Astrocyte of the spinal cord (primary cell): ENCODE measurements at regions not wholly inside any gene's neighbourhood (a gene's known extent, or its start where the extent isn't known, plus 50 kb on each side); places are given as distances from the start of the nearest gene placed in this dataset.

Experiments used
- DNase-seq: peaks from one replicate; pipeline ENCODE4 v3.0.0; 2011; ENCODE audit warnings: low read depth, low spot score
- H3K4me3 ChIP-seq: 2 replicates; pipeline ENCODE4 v1.5.1; 2011; ENCODE audit warnings: low read depth, mild to moderate bottlenecking, low read length, moderate library complexity
- in situ Hi-C: cut with HindIII; loops from 2 replicates; pipeline ENCODE4 v1.10.0; 2017; ENCODE audit warnings: low sequenced_read_pairs
- TF ChIP-seq, protein P1 (sequence below): IDR thresholded peaks from 2 replicates; pipeline ENCODE4 v1.5.1; 2012; ENCODE audit warnings: low read depth, mild to moderate bottlenecking, low read length, inconsistent platforms

GRCh38 chr5:54361691-54362411, 51.5 kb upstream of the ARL15 start:
- TF ChIP-seq, protein P1, sequence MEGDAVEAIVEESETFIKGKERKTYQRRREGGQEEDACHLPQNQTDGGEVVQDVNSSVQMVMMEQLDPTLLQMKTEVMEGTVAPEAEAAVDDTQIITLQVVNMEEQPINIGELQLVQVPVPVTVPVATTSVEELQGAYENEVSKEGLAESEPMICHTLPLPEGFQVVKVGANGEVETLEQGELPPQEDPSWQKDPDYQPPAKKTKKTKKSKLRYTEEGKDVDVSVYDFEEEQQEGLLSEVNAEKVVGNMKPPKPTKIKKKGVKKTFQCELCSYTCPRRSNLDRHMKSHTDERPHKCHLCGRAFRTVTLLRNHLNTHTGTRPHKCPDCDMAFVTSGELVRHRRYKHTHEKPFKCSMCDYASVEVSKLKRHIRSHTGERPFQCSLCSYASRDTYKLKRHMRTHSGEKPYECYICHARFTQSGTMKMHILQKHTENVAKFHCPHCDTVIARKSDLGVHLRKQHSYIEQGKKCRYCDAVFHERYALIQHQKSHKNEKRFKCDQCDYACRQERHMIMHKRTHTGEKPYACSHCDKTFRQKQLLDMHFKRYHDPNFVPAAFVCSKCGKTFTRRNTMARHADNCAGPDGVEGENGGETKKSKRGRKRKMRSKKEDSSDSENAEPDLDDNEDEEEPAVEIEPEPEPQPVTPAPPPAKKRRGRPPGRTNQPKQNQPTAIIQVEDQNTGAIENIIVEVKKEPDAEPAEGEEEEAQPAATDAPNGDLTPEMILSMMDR: no peak

DNA sequence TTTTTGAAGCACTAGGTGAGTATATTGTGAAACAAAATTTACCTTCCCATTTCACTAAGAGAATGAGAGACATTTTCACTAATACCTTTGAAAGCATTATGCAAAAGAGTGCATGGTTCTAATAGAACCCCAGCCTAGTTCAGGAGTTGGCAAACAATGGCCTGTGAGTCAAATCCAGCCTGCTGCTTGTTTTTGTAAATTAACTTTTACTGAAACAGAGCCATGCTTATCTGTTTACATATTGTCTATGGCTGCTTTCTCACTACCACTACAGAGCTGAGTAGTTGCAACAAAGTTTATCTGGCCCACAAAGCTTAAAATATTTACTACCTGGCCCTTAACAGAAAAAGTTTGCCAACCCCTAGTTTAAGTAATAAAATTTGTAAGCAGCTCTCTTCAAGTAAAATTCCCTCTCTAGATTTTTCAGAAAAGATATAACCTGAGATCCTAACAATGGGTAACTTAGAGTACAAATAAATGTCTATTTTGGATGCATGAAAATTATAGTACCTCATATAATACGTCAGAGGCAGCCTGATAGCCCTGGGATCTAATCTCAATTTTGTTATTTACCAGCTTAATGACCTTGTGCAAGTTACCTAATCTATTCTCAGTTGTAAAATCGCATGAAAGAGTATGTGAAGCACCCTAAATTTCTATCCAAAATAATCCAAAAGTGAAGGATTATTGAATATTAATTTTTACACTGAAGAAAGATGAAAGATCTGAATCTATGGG, 50.7 kb upstream of the ARL15 start:
- in situ Hi-C loops: no loop called here

More at GRCh38 chr5:54361691-54362411, 51.5 kb upstream of the ARL15 start:
- H3K4me3 ChIP-seq: no peak overlapping the region
- DNase-seq: no peak
- in situ Hi-C loops: no loop called here

More for the DNA sequence above, 50.7 kb upstream of the ARL15 start:
- DNase-seq: no peak
- H3K4me3 ChIP-seq: no peak overlapping the region
- TF ChIP-seq, protein P1: no peak
